HG03432 (cell line): ENCODE measurements at regions not wholly inside any gene's neighbourhood (a gene's known extent, or its start where the extent isn't known, plus 50 kb on each side); places are given as distances from the start of the nearest gene placed in this dataset.
"Not testable (repeated sequence)": the region's sequence is repeated elsewhere in the genome, so short reads cannot be mapped to it uniquely, and the experiment has no call there.

ENCODE experiments used
- ATAC-seq: cut with Tn5 transposase; IDR thresholded peaks from one replicate; pipeline ENCODE4 v1.9.1; 2021; ENCODE audit warnings: mild to moderate bottlenecking, moderate library complexity; ENCODE audit not compliant: unreplicated experiment

GRCh38 chr15:45863881-45864580, 229.2 kb downstream of the SQOR start:
- ATAC-seq, result peak; percentile 60

- no peak for ATAC-seq
Measured at GRCh38 chr15:45866616-45867015, 231.8 kb downstream of the SQOR start.

- no peak for ATAC-seq
Measured at GRCh38 chr15:45867281-45867680, 232.5 kb downstream of the SQOR start.

GRCh38 chr15:45868109-45868691, 233.4 kb downstream of the SQOR start:
- ATAC-seq, result no peak

GRCh38 chr15:45869034-45869668, 234.3 kb downstream of the SQOR start:
- ATAC-seq, result peak; percentile 73

- no peak for ATAC-seq
Measured at GRCh38 chr15:45871121-45871855, 236.5 kb downstream of the SQOR start.

- no peak for ATAC-seq
Measured at GRCh38 chr15:45873781-45874180, 239.0 kb downstream of the SQOR start.

GRCh38 chr15:45874566-45874965, 239.7 kb downstream of the SQOR start:
- ATAC-seq, result not testable (repeated sequence)

- ATAC-seq, result no peak
Measured at GRCh38 chr15:45884289-45884688, 249.5 kb downstream of the SQOR start.

GRCh38 chr15:45884755-45885445, 250.1 kb downstream of the SQOR start:
- no peak for ATAC-seq

- no peak for ATAC-seq
Measured at GRCh38 chr15:45885801-45886200, 251.0 kb downstream of the SQOR start.

GRCh38 chr15:45891766-45892165, 256.9 kb downstream of the SQOR start:
- ATAC-seq, result no peak

- ATAC-seq, result no peak
Measured at GRCh38 chr15:45892182-45892581, 257.4 kb downstream of the SQOR start.

- no peak for ATAC-seq
Measured at GRCh38 chr15:45903283-45903682, 268.5 kb downstream of the SQOR start.

- ATAC-seq, result no peak
Measured at GRCh38 chr15:45904019-45904418, 269.2 kb downstream of the SQOR start.

- ATAC-seq, result no peak
Measured at GRCh38 chr15:45906230-45906629, 271.4 kb downstream of the SQOR start.

GRCh38 chr15:45910671-45911070, 275.8 kb downstream of the SQOR start:
- no peak for ATAC-seq

GRCh38 chr15:45913451-45913850, 278.6 kb downstream of the SQOR start:
- no peak for ATAC-seq

- ATAC-seq, result no peak
Measured at GRCh38 chr15:45914425-45914824, 279.6 kb downstream of the SQOR start.

GRCh38 chr15:45918839-45919238, 284.0 kb downstream of the SQOR start:
- no peak for ATAC-seq

- no peak for ATAC-seq
Measured at GRCh38 chr15:45919806-45920205, 285.0 kb downstream of the SQOR start.
